ENCODE measurements at regions not wholly inside any gene's neighbourhood (a gene's known extent, or its start where the extent isn't known, plus 50 kb on each side); places are given as distances from the start of the nearest gene placed in this dataset.

DNA sequence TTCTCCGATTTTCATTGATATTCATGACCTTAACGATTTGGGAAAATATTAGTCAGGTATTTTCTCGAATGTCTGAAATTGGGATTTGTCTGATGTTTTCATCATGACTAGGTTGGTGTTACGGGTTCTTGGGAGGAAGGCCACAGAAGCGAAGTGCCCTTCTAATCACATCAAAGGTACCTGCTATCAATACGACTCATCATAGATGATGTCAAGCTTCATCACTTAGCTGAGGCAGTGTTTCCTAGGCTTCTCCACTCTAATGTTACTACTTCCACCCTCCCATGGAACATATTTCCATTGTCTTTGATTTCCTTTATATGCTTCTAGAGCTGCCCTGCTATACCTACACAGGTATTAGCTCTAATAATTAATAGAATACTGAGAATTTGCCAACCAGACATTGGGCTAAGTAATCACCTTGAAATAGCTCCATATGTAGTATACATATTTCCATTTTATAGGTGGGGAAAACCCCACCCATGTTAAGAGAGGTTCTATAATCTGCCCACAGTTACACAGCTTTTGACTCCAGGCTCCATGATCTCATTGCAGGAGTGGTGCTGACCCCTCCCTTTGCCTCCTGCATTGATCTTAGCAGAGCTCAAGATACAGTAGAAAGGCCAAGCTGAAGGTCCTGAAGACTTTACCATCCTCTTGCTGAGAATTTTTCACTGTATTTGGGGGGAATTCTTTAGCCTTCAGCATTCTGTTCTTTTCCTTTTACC is 238.6 kb upstream of the ADAMTSL1 start:
- DNase-seq = no peak

DNA sequence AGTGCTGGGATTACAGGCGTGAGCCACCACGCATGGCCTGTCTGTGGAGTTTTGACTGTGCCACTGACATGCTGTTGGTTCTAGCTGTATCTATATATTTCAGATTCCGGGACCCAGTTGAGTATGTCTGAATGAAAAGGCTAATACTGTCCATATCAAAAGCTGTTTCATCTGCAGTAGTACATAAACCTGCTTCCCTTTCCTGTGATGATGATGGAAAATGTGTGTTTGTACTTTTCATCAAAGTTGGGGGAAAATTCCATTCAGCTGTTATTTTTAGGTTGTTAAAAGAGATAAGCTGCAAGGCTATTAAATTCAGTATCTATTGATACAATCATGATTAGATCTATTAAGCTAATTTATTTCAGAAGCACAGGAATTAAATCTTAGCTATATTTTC is 237.6 kb upstream of the ADAMTSL1 start:
- no peak for DNase-seq

DNA sequence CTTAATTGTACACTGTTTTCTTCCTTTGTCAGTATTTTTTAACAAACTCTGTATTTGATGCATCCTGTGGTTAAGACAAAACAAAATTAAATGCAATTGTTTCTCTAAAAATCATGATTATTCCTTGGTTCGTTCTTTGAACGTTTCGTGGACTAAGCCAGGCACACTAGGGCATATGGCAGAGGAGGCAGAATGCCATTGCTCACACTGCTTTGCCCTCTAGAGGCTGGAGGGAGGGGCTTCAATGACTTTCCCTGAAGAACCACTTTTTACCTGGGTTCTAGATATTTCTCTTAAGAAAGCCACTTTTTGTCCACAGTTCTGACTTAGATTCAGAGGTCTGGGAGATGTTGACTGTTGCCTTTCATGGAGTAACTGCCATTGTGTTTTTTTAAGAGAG is 236.2 kb upstream of the ADAMTSL1 start:
- no peak for DNase-seq

DNA sequence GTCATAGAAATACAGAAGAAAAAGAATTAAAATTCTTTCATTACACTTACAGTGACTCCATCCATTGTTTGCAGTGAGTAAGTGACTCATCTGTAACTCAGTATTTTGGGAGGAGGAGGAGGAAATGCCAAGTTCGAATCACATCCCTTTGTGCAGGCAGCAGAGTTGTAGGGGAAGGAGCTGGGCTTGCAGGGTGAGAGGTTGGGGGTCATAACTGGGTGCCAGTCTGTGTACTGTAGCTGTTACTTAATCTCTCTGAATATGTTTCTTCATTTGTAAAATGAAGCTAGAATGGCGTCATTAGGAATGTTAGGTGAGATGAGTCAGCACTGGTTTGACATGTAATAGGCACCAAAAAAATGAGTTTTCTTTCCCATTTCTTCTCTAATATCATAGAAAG is 235.7 kb upstream of the ADAMTSL1 start:
- no peak for DNase-seq

DNA sequence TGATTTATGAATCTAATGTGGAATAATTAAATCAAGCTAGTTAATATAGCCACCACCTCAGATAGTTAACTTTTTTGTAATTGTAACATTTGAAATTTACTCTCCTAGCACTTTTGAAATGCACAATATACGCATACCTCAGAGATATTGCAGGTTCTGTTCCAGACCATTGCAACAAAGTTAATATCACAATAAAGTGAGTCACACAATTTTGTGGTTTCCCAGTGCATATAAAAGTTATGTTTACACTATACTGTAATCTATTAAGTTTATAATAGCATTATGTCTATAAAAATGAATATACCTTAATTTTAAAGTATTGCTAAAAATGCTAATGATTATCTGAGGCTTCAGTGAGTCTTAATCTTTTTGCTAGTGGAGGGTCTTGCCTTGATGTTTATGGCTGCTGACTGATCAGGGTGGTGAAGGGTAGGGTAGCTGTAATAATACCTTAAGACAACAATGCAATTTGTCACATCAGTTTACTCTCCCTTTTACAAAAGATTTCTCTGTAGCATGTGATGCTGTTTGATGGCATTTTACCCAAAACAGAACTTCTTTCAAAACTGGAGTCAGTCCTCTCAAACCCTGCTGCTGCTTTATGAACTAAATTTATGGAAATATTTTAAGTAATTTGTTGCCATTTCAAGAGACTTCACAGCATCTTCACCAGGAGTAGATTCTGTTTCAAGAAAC is 235.1 kb upstream of the ADAMTSL1 start:
- no peak for DNase-seq

DNA sequence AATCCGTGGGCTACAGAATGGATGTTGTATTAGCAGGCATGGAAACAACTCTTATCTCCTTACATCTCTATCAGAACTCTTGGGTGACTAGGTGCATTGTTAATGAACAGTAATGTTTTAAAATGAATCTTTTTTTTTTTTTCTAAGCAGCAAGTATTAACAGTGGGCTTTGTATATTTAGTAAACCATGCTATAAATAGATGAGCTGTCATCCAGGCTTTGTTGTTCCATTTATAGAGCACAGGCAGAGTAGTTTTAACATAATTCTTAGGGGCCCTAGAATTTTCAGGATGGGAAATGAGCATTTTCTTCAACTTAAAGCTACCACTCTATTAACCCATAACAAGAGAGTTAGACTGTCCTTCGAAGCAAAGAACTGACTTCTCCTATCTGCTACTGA is 233.7 kb upstream of the ADAMTSL1 start:
- DNase-seq = no peak

DNA sequence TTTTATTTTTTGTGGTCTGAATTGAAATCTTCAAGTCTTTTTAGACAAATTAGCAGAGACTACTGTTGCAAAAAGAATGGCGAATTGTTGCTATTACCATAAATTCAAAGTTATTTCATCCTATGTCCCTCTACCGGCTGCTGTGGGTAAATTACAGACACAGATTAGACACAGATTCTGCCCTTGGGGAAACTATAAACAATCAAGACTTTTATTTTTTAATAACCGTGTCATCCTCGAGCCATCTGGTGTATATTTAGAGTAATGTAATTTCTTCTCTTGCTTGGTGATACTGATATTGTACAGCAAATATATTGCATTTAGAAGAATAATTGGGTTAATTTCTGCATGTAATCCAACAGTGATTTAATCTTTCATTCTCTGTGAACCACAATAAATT is 228.0 kb upstream of the ADAMTSL1 start:
- no peak for DNase-seq

DNA sequence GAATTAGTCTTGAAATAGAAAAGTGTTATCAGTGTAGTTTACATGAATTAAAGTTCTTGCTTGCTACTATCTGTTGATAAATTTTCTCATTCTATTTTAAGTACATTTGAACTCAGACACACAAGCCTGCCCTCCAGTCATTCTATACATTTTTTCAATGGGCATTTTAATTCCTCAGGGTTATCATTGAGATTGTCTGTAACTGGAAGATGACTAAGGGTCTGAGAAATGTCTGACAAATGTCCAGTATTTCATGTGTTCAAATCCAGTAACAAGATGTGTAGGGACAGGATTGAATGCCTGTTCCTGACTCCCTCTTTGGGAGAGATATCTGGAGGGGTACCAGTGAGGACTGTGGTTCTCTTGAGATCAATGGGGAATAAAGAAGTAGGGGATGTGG is 223.9 kb upstream of the ADAMTSL1 start:
- DNase-seq = no peak

DNA sequence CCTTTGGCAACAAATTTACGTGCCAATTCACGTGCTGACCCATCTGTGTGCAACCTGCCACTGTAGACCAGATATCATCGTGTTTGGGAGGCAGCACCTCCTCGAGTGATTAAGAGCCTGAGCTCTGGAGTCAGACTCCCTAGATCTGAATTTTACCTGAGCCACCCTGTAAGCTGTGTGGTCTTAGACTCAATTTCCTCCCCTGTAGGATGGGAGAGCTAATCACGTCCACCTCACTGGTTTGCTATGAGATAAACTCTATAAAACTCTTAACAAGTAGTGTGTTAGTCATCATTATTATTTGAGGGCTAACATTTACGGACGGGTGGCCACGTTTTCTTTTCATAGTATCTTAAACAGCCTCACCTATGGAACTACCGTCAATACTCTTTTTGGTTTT is 220.0 kb upstream of the ADAMTSL1 start:
- no peak for DNase-seq

DNA sequence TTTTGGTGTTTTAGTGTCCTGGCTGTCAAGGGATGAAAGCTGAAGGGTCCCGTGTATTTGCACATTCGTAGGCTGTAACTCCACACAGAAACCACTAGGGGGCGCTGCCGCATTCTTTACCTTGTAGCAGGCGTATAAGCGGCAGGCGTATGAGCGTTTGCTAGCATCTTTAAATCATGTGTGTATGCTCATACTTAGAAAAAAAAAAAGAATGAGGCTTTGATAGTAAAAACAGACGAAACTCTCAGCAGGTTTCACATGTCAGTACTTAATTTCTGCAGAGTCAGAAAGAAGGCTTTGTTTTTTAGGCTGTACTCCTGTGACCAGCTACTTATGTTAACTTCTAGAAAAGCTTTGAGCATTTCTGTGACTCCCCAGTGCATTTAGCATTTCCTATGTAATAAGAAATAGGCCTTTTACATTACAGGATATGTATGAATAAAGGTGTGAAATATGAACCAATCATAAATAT is 218.8 kb upstream of the ADAMTSL1 start:
- DNase-seq = peak; percentile 73

DNA sequence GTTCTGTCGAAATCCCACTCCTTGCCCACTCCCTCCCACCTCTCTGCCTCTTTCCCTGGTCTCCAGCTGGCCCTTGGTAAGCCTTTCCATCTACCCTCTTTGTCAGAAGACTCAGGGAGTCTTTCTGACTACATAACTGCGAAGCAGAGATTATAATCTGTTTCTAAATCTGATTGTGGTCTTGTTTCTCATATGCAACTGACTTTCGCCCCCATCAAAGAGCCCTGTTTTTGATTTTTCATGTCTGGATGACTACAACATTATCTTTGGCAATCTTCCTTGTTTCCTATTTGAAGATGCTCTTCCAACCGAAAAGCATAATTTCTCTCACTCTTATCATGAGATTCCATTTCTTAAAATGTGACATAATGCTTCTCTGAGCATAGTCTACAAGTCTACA is 218.2 kb upstream of the ADAMTSL1 start:
- no peak for DNase-seq

DNA sequence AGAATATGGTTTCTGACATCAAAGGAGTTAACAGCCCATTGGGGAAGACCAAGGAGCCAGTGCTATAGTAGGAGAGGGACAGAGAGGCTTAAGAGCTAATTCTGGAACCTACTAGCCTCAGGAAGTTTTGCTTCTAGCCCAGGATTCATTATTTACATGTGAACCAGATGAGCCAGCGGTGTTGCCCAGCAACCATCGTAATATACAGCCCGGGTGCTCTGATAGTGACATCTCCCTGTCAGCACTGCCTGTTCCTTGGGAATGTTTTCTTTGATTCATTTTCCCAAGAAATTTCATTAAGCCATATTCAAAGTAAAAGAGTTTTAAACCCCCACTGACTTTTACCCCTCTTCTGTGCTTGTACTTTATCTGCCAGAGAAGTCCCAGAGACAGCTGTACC is 217.4 kb upstream of the ADAMTSL1 start:
- no peak for DNase-seq

DNA sequence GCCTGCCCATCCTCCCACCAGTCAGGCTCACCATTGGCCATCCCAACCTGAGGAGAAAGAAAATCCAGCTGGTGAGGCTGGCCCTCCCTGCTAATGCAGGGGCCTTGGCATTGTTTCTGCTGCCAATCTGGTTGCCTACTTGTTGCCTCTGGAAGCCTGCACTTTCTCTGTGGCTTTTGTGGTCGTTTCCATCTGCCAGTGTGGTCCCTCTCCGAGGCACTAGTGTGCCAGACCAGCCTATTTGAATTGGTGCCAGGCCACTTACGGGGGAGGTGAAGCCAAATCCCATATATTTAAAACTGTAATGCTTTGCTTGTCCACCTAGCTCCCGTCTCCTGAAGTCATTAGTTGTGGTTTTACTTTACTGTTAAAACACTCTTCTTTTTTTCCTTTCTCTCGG is 213.4 kb upstream of the ADAMTSL1 start:
- no peak for DNase-seq

DNA sequence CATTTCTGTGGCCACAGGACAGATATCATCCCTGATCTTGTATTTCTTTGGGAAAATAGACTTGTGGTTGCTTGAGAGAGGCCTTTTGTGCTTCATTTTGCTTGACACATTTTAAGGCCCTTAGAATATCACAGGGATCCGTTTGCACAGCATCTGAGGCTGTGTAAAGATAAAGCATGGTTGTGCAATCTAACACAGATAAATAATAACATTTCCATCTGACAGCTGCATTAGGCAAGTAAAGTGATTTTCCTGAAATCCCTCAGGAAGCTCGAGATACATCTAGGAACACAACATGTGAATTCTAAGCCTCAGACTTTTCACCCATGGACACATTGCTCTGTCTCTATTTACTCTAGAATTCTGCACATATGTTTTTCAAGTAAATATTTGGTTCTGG is 212.8 kb upstream of the ADAMTSL1 start:
- no peak for DNase-seq

DNA sequence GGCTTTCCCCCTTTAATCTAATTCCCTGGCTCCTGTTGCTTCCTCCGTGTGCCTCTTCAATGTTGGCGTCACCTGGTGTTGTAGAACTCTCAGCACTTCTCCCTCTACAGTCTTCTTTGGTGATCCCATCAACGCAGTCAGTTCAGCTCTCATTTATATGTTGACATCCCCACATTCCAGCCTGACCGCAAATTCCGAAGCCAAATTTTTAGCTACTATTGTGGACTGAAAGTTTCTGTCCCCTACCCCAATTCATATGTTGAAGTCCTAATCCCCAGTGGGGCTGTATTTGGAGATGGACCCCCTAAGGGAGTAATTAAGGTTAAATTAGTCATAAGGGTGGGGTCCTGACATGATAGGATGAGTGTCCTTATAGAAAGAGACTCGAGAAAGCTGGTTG is 210.6 kb upstream of the ADAMTSL1 start:
- no peak for DNase-seq

DNA sequence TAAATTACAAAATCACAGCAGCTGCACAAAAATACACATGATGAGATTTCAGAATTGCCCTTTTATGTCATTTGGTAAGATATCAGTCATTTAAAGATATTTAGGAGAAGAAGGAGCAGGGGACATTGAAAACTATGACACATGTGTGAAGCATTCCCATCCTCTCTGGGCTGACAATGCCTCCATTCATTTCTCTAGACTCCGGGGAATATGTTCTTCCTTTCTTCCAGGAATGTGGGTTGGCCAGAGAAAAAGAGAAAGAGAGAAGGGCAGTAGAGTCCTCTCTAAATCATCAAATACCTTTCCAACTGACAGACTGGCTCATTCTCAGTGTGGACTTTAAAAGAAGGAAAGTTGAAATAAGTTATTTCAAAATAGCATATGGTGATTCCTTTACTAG is 205.6 kb upstream of the ADAMTSL1 start:
- DNase-seq = no peak

DNA sequence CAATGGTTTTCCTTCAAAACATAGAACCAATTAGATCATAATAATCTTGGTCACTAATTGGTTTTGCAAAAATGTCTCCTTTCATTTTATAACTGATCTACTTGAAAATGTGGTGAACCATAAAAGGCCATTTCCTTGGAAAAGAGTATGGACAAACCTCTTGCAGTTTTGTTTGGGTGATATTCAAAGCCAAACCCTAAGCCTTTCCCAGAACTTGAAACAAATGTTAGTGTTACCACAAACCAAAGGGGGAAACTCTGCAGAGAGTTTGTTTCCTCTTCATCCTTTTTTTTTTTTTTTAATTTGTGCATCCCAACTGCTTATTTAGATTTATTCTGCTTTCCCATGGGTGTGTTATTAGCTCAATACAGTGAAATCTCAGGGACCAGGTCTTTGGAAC is 204.4 kb upstream of the ADAMTSL1 start:
- DNase-seq = no peak

DNA sequence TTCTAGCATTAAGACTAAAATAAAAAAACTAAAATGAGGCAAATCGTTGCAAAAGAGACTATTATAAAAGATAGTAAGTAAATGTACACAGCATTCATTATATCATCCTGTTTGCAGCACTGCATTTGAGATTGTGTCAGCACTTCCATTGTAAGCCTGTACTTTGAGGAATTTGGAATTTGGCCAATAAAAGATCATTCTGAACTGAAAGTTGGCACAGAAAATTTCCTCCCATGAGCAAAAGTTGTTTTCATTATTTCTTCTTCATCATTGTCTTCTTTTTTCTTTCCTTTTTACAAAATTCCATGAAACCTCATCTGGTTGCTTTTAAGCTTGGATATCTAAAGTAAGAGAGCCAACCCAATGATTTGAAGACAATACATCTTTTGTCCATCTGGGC is 199.3 kb upstream of the ADAMTSL1 start:
- no peak for DNase-seq

DNA sequence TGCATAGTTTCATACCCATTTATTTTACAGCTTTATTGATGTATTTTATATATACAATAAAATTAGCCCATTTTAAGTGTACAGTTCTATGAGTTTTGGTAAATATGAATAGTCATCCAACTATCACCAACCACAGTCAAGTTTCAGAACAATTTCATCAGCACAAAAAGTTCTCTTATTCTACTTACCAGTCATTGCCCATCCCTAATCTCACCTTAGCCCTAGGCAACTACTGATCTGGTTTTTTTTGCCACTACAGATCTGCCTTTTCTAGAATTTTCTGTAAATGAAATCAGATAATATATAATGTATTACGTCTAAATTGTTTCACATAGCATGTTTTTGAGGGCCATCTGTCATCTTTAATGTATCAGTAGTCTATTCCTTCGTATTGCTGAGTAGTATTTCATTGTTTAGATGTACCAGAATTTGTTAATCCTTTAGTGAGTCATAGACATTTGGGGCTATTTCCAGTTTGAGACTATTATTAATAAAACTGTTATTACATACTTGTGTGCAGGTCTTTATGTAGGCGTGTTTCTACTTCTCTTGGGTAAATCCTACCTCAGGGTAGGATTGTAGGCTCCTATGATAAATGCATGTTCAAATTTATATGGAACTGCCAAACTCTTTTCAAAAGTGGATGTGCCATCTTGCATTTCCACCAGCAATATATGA is 198.5 kb upstream of the ADAMTSL1 start:
- no peak for DNase-seq

DNA sequence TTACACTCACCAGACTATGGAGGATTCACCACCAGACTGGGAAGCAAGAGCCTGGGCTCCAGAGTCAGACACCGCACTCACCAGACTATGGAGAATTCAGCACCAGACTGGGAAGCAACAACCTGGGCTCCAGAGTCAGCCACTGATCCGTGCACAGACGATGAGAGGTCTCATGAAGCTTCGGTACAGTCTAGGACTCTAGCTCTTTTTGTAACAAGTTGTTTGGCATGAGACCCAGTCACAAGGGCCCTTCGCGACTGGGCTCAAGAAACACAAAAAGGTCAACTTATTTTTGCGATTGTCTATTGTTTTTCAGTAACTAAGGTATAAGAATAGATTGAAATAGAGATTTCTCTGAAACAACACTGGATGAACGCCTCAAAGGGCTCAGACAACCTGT is 192.7 kb upstream of the ADAMTSL1 start:
- DNase-seq = no peak

DNA sequence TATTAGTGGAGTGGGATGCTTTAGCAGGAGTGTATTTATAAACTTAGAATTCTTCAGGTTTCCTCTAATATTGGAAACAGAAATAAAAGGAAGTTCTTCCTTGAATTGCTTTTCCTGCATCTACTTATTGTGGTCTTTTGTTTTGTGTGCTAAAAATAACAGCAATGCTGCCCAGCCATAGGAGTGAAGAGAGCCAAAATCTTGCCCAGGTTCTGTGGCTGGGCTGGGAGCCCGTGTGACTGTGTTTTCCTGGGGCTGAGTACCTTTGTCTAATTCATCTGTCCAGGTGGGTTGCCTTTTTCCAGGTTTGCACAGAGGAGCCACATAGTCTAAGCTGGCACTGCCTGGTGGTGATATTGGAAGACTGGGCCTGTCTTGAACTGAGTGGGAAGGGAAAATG is 179.7 kb upstream of the ADAMTSL1 start:
- no peak for DNase-seq

DNA sequence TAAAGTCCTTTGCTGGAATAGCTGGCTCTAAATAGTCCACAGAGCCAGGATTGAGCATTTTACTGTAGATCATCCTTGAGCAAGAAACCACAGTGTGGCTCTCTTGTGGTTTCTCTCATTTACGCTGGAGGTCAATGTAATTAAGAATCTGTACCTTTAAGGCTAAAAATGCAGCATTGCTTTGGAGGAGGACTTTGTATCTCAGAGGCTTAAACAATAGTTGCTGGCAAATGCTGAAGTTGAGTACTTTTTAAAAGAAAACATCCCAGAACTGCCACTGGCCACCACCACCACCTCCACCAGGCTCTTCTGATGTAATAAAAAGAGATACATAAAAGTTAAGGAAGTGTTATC is 177.3 kb upstream of the ADAMTSL1 start:
- DNase-seq = no peak

DNA sequence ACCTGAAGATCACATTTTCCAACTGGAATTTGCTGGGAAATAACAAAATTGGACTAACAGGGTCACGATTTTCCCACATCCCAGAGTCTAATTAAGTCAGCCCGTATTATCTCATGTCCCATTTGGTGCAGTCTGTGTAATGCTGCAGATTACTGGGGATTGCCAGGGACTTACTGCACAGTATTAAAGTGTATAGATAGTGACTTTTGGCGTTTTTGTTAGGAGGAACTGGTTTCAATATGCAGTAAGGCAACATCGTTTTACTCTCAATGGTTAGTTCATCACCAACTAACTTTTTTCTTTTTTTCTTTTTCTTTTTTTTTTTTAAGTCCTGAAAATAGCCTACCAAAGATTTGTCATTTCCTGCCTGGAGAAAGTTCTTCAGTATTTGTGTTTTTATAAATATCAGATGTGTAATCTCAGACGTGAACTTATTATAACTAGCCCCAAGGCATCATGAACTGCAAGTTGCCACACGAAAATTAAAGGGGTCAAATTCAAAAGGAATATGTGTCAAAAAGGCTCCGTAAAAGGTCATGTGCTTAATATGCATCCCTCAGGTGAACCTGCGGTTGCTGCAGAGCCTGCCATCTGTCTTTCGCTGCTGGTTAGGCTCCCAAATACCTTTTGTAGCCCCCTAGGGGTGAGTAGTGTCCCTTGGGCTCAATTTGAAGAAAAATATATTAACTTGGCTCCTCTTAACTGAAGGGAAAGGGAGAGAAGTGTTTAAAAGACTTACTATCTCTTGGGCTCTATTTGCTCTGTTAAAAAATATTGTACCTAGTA is 176.7 kb upstream of the ADAMTSL1 start:
- no peak for DNase-seq

DNA sequence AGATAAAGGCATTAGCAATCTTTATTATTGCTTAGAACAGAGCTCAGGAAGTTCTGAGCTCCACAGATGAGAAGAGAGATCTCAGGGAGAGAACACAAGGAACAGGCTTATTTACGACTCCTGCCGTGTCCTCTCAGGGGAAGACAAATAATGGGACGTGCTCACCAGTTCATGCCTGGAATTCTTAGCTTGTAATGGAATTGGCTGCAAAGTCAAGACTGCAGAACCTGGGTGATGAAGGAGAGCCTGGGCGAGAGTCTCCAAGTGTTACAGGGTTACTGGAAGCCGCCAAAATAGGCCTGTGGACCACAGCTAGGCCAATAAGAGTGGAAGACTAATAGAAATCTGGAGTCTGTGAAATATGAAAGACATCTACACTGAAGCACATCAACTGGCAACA is 174.5 kb upstream of the ADAMTSL1 start:
- DNase-seq = no peak
